Transverse colon (tissue), 3 donors: ENCODE measurements at regions not wholly inside any gene's neighbourhood (a gene's known extent, or its start where the extent isn't known, plus 50 kb on each side); places are given as distances from the start of the nearest gene placed in this dataset.

Experiments used
- CTCF ChIP-seq, 5 experiments: fragments of 200-600 bp in 3 of 5; fragments of 450-650 bp in 2 of 5; sonication (generic) in 3 of 5; IDR thresholded peaks; 1 replicate in 2 of 5; 2 replicates in 3 of 5; pipeline ENCODE4 v1.5.1; 2016 to 2017; ENCODE audit warnings: antibody characterized with exemption in 5 of 5, inconsistent platforms in 3 of 5, mild to moderate bottlenecking in 2 of 5, moderate library complexity in 1 of 5
- POLR2A ChIP-seq: fragments of 450-650 bp; IDR thresholded peaks from one replicate; pipeline ENCODE4 v1.6.1; 2016; ENCODE audit warnings: antibody characterized with exemption, mild to moderate bottlenecking, moderate library complexity

DNA sequence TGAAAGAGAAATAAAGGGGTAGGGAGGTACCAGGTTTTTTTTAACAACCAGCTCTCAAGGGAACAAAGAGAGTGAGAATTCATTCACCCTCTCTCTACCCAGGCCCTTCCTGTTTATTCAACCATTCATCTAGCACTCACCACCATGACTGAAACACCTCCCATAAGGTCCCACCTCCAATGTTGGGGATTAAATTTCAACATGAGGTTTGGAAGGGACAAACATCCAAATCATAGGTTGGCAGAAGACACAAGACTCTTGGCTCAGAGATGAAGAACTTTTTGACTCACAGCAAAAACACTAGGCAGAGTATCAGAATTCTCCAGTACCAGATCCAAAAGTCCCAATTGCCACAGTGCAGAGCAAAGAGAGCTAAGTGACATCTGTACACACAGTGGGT, 186.3 kb downstream of the EDN1 start:
- TF ChIP-seq POLR2A (no peak), CTCF (IDR thresholded peaks at IDR 0.05) (no peak)
